GM19240 (cell line): ENCODE measurements at regions not wholly inside any gene's neighbourhood (a gene's known extent, or its start where the extent isn't known, plus 50 kb on each side); places are given as distances from the start of the nearest gene placed in this dataset.

Experiments
- DNase-seq: peaks from one replicate; pipeline ENCODE4 v3.0.0; 2011; ENCODE audit warnings: low spot score; ENCODE audit not compliant: insufficient read length

DNA sequence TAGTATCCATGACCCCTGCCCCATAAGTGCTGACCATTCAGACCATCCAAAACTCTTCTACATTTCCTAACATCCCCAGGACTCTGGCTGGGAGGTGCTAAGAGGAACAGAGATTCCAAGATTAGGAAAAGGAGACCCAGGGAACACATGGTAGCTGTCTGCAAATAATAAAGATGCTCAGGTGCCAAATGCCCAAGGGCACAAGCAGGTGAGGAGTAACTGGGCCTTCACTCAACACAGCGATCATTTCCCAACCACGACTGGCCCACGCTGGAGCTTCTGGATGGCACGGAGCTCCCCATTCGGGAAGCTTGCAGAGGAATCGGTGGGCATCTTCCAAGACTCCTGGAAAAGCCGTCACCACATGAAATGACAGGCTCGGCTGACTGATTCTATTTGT lies 255.9 kb upstream of the SMIM21 start:
- no peak for DNase-seq

DNA sequence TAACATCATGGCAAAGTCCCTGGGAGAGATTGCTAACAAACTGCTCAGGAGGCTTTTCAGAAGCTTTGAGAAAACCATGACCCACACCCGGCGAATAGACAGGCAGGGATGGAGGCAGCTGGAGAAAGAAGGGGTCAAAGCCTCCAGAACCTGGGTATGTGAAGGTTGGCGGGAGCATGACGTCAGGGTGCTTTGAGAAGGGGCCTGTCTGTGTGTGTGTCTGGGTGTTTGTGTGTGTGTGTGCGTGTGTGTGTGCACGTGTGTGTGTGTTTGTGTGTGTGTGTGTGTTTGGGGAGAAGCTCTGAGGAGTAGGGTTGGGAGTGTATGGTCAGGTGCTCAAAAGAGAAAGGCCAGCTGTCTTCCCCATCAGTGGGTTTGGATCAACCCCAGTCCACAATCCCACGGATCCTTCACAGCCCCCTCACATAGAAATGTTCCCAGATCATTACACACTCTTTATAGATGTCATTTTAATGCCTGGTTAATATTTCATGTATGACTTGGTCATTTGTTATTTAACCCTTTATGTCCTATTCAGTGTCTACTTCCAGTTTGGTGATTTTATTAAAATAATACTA lies 254.1 kb upstream of the SMIM21 start:
- no peak for DNase-seq

DNA sequence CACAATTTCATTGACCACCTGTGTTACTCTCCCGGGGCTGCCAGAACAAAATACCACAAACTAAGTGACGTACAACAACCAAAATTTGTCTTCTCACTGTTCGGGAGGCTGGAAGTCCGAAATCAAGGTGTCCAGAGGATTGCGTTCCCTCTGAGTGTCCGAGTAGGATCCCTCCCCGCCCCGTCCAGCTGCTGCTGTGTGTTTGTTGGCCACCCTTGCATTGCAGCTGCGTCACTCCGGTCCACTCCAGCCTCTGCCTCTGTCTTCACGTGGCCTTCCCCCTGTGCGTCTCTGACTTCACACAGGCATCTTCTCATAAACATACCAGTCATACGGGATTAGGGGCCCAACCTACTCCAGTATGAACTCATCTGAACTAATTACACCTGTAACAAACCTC lies 251.8 kb upstream of the SMIM21 start:
- no peak for DNase-seq

DNA sequence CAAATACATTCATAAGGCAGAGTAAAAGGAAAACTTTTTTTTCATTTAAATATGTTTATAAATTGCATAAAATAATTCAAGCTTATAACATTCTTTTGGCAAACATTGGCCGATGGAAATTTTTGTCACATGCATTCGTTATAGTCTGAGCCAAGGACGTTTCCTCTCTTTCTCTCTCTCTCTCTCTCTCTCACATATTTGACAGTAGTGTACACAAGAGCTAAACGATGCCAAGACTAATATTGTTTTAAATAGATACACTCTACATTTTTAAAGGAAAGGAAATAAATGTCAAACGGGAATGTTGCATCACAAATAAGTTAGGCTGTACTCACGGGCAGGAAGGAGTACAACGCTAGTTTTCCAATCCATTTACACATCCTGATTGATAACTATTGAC lies 251.1 kb upstream of the SMIM21 start:
- DNase-seq = no peak

DNA sequence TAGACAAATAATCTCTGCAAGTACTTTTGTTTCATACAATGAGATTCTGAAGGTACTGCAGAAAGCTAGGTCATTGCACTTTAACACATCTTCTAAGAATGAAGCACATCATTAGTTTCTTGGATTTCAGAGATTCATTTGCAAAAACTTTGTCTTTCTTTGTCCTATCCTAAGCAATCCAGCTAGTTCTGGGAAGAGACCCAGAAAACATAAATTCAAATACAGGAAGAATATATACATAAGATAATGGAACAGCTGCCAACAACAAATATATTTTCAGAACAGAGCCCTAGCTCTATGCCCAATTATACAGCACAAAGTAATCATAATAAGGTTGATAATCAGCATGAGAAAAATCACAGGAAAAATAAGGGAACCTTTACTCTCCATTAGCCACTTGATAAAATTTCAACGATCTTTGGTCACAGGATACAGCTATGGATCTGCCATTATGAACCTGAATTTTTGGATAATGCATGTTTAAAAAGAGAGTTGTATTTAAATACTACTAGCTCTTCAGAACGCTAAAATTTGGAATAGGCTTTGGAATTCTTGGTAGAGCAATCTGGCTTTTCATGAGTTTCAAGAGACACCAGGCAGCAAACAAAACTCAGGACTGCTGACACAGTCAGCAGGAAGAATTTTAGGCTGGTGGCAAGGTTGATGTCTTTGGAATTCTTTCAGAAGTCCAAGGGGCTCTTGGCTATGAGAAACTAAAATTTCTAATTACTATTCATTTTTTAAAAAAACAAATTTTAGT lies 250.4 kb upstream of the SMIM21 start:
- DNase-seq = no peak

DNA sequence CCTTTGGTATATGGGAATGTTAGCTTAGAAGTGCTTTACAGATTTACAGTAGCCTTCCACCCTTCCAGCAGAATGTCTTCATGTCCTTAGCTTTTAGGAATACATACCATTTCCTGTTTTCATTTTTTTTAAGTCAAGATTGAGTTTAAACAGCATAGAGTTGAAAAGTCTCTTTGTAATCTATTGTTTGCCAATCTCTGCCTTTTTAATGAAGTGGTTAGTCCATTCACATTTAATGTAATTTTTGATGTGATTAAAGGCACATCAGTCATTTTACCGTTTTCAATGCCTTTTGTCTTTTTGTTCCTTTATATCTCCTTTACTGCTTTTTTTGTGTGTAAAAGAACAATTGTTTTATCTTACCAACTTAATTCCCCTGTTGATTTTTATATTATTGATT lies 233.4 kb upstream of the SMIM21 start:
- DNase-seq = no peak

DNA sequence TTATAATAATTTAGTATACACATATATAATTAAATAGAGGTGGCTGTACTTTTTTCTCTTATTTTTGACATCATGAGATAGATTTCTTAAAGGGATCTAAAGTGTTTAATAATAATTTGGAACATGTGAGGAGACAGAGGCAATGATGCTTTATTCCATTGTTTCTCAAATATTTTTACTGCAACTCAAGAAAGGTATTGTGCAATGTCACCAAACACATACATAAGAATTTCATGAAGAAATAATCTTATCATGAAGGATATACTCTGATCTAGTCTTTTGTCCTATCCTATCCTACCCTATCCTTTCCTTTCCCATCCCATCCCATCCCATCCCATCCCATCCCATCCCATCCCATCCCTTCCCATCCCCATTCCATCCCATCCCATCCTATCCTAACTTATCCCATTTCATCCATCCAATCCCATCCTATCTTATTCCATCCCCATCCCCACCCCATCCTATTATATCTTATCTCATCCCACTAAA lies 232.1 kb upstream of the SMIM21 start:
- DNase-seq = no peak

DNA sequence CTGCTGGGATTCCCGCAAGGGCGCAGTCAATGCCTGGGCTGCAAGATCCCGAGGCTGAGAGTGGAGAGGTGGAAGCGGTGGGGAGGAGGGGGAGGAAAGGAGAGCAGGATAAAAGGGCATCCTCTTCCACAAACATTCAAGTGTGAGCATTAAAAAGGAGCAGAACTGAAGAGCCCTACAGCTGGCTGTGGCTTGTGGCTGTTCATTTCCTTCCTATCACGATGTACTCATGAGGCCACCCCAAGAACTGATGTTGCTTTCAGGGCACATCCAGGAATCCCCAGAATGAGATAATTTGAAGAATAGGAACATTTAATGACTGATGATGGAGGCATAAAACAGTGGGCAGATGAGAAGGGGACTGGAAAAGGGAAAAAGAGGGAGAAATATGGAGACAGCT lies 230.8 kb upstream of the SMIM21 start:
- no peak for DNase-seq

DNA sequence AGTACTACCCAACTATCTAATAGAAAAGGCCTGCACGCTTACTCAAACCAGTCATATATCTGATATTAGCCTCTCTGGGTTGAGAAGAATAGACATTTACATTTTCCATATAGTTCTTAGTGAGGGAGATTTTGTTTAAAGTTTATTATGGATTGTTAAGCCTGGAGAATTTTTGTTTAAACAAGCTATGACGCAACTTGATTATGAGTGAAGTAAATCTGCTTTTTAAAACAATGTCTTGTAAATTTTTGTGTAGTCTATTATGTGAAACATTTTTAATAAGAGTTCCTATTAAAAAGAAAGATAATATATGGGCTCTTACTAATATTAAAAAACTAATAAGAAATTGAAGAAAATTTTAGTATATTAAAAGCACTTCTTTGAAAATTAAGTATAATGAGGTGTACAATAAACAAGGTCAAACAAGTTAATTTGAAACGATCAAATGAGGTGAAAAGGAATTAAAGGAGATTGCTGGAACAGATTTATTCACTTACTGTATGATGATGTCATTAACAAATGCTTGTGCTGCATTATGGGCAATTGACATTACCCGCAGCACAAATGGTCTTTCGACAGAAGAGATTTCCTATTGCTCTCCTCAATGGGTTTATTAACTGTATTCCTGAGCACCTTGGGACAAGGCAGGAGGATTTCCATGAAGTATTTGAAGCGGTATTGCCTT lies 229.2 kb upstream of the SMIM21 start:
- no peak for DNase-seq

DNA sequence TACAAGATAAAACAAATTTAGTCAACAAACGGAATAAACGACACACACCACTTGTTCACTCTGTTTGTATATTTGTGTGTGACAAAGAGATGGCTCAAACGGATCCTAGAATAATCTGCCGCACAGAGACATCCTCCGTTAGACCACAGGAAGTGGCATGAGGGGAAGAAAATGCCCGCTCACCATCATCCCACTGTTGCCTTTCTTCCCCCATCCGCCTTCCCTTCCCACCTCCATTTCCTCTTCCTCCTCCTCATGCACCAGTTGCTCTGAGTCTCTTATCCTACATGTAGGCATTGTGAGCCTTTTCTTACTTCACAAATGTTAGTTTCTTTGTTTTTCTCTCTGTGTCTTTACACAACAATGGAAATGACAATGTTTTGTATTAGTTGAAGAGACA lies 228.5 kb upstream of the SMIM21 start:
- no peak for DNase-seq

DNA sequence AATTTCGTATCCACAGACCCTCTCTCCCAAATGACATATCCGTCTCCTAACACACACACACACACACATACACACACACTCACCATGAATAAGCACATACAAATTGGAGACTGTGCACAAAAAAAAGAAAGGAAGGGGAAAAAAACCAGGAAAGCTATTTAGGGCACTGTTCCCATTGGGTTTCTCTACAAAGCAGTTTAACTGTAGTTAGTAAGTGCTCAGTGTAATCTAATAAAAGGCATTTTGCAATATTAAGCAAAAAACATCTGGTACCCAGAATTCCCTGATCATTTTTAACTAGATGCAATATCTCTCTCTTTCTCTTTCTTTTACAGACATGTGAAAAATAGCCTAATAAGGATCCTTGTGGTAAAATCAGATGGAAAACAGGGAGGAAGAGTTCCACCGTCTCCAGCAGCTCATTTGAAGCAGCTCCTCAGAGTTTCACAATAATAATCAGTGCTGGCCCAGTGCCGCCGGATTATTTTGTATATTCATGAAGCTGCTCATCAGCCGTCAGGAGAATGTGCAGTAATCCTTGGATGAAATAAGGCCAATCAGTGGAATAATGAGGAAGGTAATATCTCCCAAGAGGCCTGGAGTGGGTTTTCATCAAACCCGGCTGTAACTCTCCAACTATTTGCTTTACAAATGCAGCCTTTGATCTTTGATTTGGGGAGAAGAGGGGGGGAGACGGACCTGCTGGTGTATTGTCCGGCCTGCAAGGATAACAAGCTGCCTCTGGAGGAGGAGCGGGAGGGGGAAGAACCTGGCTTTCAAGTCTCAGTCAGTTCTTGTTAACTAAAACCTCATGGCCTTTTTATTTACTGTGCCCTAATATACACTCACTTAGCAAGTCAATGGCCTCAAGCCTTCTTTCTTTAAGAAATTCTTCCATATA lies 227.6 kb upstream of the SMIM21 start:
- no peak for DNase-seq

DNA sequence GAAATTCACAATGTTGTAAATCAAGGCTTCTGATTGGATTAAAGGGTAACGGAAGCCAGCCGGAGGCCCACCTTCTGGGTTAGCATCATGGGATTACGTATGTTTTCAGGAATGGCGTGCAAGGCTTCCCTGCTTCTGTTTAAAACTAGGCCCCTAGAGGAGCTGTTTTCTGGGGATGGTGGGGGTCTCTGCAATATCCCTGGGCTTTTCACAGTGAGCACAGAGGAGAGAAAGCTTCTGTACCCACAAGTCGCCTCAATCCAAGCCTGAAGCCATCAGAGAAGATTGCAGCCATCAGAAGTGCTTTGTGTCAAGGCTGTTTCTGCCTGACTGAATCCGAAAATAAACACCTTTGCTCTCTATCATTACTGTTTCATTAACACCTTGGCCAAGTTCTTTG lies 226.9 kb upstream of the SMIM21 start:
- DNase-seq = no peak

DNA sequence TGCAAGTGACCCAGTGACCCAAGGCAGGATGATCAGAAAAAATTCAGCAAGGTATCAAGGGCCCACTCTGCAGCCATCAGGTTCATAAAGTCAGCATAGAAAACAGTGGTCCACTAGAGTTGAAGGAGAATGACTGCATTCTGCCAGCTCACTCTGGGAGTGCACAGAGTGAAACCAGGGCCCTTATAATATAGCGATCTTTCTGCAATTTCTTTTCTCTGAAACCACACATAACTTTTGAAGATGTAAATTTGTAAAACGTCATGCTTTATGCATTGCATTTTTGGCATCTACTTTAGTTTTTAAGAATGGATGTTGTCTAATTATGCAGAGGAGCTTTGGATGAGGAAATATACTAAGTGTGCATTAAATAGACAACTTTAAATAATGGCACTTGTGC lies 225.0 kb upstream of the SMIM21 start:
- DNase-seq = no peak

DNA sequence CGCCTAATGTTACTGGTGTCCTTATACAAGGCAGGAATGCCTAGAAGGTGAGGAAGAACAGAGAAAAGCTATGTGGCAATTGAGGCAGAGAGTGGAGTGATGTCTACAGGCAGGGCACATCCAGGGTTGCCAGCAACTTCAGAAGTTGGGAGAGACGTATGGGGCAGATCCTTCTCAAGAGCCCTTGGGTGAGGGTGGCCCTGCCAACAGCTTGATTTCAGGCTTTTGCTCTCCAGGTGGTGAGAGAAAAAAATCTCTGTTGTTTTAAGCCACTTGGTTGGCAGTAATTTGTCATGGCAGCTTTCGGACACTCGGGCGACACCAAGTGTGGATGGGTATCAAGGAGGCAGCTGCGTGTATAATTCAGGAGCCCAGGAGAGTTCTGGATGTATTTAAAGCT lies 217.4 kb upstream of the SMIM21 start:
- no peak for DNase-seq

DNA sequence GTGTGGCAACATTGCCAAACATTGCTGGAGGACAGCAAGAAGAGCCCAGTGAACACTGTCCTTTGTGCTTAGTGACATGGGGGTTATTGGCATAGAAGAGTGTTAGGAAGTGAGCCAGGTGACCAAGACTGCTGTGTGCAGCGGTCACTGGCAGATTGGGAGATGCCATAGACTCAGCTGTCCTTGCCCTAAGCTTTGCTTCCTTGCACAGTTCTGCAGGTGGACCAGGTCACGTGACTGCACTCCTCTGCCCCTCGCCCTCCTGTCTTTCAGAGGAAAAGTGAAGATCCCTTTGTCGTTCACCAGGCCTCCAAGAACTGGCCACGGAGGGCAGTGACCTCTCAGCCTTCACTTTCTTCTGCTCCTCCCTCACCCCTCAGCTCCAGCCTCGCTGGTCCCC lies 215.6 kb upstream of the SMIM21 start:
- DNase-seq = no peak

DNA sequence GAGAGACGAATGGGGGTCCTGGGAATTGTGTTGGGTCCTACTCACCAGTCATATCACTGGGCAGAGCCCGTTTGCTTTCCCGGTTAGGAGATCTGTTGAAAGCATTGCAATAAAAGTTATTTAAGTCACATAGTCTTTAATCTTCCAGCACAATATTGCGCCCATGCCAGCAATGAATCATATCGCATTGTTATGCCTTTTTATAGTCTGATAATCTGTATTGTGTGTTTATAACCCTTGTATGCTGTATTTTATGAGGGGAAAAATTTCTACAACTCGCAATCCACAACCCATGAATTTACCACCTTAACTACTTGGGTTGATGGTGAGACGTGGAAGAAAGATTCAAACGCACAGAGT lies 211.9 kb upstream of the SMIM21 start:
- DNase-seq = no peak

DNA sequence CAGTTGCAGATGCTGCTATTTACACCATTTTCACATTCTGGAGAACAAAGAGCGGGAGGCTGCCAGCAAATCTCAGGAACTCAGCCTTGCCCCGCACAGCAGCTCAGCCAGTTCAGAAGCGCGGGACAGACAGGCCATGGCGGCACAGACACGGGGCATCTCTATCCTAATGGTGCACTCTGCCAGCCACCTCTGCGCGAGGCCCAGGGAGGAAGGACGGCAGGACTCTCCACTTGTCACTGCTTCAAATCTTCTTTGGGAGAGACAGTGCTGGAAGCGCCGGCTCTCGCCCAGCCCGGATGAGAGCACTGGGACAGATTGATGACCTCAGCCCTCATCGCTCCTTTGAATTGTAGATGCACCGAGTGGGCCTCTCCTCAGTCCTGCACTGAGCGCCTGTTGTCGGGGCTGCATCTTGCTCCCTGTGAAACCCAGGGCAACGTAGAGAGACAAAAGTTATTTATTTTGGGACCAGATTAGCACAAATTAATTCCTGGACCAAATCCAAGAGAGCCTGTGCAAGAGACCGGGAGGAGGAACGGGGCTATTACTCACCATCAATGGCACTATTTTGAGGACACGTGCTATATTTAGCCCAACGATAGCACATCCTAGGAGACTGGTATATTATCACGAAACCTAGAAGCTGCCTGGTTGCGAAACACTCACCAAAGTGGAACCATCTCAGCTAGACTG lies 211.4 kb upstream of the SMIM21 start:
- no peak for DNase-seq

DNA sequence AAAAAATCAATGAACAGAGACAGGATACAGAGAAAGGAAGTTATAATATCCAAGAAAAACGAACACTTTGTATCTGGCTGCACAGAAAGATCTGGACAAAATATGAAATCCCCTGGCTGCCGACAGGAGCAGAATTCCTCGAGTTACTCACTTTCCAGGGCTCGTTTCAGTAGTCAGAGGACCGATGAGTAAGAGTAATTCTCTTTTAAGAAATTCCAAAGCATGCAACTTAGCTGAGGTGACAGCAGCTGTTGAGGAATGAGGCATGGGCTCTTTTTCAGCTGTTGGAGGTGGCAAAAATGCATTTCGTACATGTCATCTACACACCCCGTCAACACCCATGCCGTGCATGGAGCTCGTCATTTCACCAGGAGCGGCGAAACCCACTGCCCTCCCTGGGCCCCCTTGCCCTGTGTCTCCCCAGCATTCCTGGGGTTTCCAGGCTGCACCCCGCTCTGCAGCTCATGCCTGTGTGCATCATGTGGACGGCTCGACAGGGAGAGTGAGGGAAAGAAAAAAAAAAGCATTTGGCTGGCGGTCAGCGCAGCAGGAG lies 210.8 kb upstream of the SMIM21 start:
- DNase-seq = no peak

DNA sequence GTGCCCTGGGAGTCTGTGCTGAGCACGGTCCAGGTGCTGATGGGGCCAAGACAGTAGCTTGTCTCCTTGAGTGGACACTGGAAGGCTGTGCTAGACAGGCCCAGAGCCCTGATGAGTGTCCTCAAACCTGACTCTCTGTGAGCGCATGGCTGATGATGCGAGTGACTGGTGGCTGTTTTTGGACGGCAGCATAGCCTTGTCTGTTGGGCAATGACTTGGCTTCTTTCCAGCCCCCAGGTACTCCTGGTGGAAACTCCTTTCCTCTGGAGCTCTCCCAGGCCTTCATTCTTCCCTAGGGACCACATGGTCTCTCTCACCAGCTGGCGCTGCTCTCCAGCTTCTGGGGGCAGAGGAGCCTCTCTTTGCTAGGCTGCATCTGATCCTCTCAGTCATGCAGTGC lies 207.6 kb upstream of the SMIM21 start:
- DNase-seq = no peak

DNA sequence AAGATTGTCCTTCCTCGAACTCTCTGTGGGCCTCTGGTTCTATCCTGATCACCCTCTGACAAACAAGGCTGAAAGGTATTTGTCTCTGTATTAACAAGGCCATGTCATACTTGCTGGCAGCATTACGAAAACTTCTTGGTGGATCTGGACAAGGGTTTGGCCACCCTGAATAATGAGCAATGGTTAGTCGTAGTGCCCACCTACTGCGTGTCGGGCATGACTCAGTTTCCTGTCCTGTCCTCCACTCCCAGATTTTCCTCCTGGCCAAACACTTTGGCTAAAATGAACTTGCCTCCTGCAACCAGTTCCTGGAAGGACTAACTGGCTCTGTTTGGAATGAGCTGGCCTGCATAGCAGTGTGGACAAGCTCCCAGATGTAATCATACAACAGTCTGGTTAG lies 198.5 kb upstream of the SMIM21 start:
- DNase-seq = no peak

DNA sequence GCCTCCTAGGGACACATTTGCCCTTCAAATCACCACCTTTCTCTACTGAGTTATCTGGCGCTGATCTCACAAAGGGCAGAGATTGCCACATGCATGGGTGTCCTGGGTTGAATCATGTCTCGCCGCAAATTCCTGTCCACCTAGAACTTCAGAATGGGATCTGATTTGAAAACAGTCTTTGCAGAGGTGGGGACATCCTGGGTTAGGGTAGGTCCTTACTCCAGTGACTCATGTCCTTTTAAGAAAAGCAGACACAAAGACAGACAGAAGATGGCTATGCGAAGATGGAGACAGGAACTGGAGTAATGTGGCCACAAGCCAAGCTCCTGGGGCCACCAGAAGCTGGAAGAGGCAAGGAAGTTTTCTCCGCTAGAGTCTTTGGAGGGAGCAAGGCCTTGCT lies 197.4 kb upstream of the SMIM21 start:
- DNase-seq = no peak
